Adrenal gland (tissue), 9 donors: ENCODE measurements at regions not wholly inside any gene's neighbourhood (a gene's known extent, or its start where the extent isn't known, plus 50 kb on each side); places are given as distances from the start of the nearest gene placed in this dataset.

Source experiments
- DNase-seq, 7 donors: peaks; one replicate each; pipeline ENCODE4 v3.0.0-alpha.2; 2019 to 2020
- H3K27ac ChIP-seq, 5 donors: fragments of 200-600 bp; sonication (generic) in 4 of 5; 1 replicate in 3 of 5; 2 replicates in 2 of 5; pipeline versions ENCODE4 v1.5.1 to v1.8.0; 2016 to 2020; ENCODE audit warnings: mild to moderate bottlenecking in 1 of 5
- H3K27me3 ChIP-seq: fragments of 200-600 bp; 2 replicates; pipeline ENCODE4 v1.8.0; 2021
- H3K36me3 ChIP-seq, 2 donors: fragments of 200-600 bp; replicated peaks in 1 of 2; 1 replicate in 1 of 2; 2 replicates in 1 of 2; pipeline versions ENCODE4 v1.5.1 to v1.8.0; 2018 to 2022
- H3K4me1 ChIP-seq, 2 donors: fragments of 200-600 bp; replicated peaks in 1 of 2; 1 replicate in 1 of 2; 2 replicates in 1 of 2; pipeline versions ENCODE4 v1.5.1 to v1.8.0; 2018 to 2021
- H3K4me3 ChIP-seq, 4 donors: fragments of 200-600 bp; sonication (generic) in 3 of 4; one replicate each; pipeline ENCODE4 v1.5.1; 2016 to 2018
- H3K9me3 ChIP-seq, 3 donors: fragments of 200-600 bp; sonication (generic) in 1 of 3; replicated peaks in 1 of 3; 1 replicate in 2 of 3; 2 replicates in 1 of 3; pipeline versions ENCODE4 v1.5.1 to v1.8.0; 2016 to 2021
- CTCF ChIP-seq, 6 experiments: fragments of 450-650 bp in 4 of 6; fragments of 200-600 bp in 2 of 6; sonication (generic) in 1 of 6; IDR thresholded peaks; 1 replicate in 5 of 6; 2 replicates in 1 of 6; pipeline versions ENCODE4 v1.5.1 to v1.8.0; 2016 to 2021; ENCODE audit warnings: antibody characterized with exemption in 6 of 6, mild to moderate bottlenecking in 2 of 6, moderate library complexity in 1 of 6
- POLR2A ChIP-seq, 2 donors: fragments of 450-650 bp; IDR thresholded peaks; one replicate each; pipeline ENCODE4 v1.6.1; 2017; ENCODE audit warnings: antibody characterized with exemption in 2 of 2, mild to moderate bottlenecking in 2 of 2, moderate library complexity in 1 of 2
- WGBS, 4 donors: extraction: QIAGEN DNeasy Blood & Tissue Kit in 2 of 4; methylation state at CpG; one replicate each; pipeline versions ENCODE4 v1.1.5 to v1.1.7; 2013 to 2017; 5-methylcytosine and 5-hydroxymethylcytosine counted together
- intact Hi-C, 2 donors: fragments of 100-400 bp; cut with DNase I; formaldehyde crosslinking; loops; one replicate each; pipeline versions ENCODE4 v1.14.1 to v1.15.0; 2022 to 2023
- donor health status: healthy with polysubstance abuse.
- donor health status: Bipolar disorder and iron deficiency.
- donor health status: DM: yes; HTN: yes; CAD: no.
- donor health status: DM: no; HTN: no; CAD: no.
- donor health status: DM: no; HTN: no; CAD: no.

- intact Hi-C loops, result no loop called here
- Histone ChIP-seq H3K4me3 (no peak overlapping the region), H3K27me3 (no peaks in the 10 kb centered on the region), H3K27ac (no peak overlapping the region), H3K9me3 (no peaks in the 10 kb centered on the region), H3K36me3 (no peaks in the 10 kb centered on the region), H3K4me1 (no peaks in the 10 kb centered on the region)
- no peak for TF ChIP-seq CTCF (IDR thresholded peaks at IDR 0.05)
- TF ChIP-seq POLR2A (IDR thresholded peaks at IDR 0.05), result no peak
- WGBS, 4 donors, result 45 to 63% (median 49%) methylated on average over 12 to 13 of the region's 13 CpGs
- peak in 1 of 7 donors; percentile 3 for DNase-seq
These were observed 359.8 kb upstream of the SALL3 start for GRCh38 chr18:78619854-78620253.

GRCh38 chr18:78620326-78620725, 359.3 kb upstream of the SALL3 start:
- H3K36me3 ChIP-seq, result no peaks in the 10 kb centered on the region
- H3K4me3 ChIP-seq, result no peak overlapping the region
- no peaks in the 10 kb centered on the region for H3K4me1 ChIP-seq
- no peaks in the 10 kb centered on the region for H3K9me3 ChIP-seq
- 77 to 100% (median 80%) methylated on average over 2 to 6 of the region's 6 CpGs for WGBS, 4 donors
- no peaks in the 10 kb centered on the region for H3K27me3 ChIP-seq
- no peak overlapping the region for H3K27ac ChIP-seq
- TF ChIP-seq CTCF (IDR thresholded peaks at IDR 0.05) (no peak), POLR2A (IDR thresholded peaks at IDR 0.05) (no peak)
- peak in 1 of 7 donors; percentile 3 for DNase-seq
- intact Hi-C loops, result no loop called here

DNA sequence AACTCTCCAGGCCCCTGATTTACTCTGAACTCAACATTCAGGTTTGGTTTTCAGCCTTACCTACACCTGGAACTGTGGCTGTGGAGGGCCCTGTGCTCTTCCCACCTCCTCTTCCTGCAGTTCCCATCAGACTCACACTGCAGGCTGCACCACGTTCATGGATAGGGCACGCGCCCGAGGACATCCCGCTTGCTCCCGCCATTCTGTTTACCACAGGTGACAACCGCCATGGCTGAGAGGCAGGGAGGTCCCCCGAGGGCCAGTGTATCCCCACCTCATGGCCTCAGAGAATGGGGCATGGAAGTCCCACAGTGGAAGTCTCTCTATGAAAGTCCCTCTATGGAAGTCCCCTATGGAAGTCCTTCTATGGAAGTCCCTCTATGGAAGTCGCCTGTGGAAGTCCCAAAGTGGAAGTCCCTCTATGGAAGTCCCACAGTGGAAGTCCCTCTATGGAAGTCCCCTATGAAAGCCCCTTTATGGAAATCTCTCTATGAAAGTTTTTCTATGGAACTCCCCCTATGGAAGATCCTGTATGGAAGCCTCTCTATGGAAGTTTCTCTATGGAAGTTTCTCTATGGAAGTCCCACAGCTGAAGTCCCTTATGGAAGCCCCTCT, 358.4 kb upstream of the SALL3 start:
- intact Hi-C loops, result no loop called here

GRCh38 chr18:78622251-78622906, 357.2 kb upstream of the SALL3 start:
- intact Hi-C loops, result no loop called here
- no peaks in the 10 kb centered on the region for H3K9me3 ChIP-seq
- H3K27ac ChIP-seq, result no peak overlapping the region
- 76 to 83% (median 79%) methylated on average over 11 of the region's 11 CpGs for WGBS, 4 donors
- H3K4me1 ChIP-seq, result no peaks in the 10 kb centered on the region
- TF ChIP-seq CTCF (IDR thresholded peaks at IDR 0.05) (no peak), POLR2A (IDR thresholded peaks at IDR 0.05) (no peak)
- H3K4me3 ChIP-seq, result no peak overlapping the region
- peak in 1 of 7 donors; percentile 1 for DNase-seq
- no peaks in the 10 kb centered on the region for H3K27me3 ChIP-seq
- H3K36me3 ChIP-seq, result no peaks in the 10 kb centered on the region

More for the DNA sequence above, 358.4 kb upstream of the SALL3 start:
- no peaks in the 10 kb centered on the region for H3K36me3 ChIP-seq
- WGBS, 4 donors, result 85 to 92% (median 90%) methylated on average over 9 of the region's 9 CpGs
- H3K4me1 ChIP-seq, result no peaks in the 10 kb centered on the region
- no peaks in the 10 kb centered on the region for H3K9me3 ChIP-seq
- H3K27me3 ChIP-seq, result no peaks in the 10 kb centered on the region
- DNase-seq, result peak in 2 of 7 donors; percentile 12 to 42
- no peak overlapping the region for H3K27ac ChIP-seq
- TF ChIP-seq POLR2A (IDR thresholded peaks at IDR 0.05), result no peak
- no peak for TF ChIP-seq CTCF (IDR thresholded peaks at IDR 0.05)
- no peak overlapping the region for H3K4me3 ChIP-seq
